Loucy (cell line): ENCODE measurements at regions not wholly inside any gene's neighbourhood (a gene's known extent, or its start where the extent isn't known, plus 50 kb on each side); places are given as distances from the start of the nearest gene placed in this dataset.

ENCODE experiments used
- H2AFZ ChIP-seq: fragments of 200-600 bp; sonication (generic); 2 replicates; pipeline ENCODE4 v1.6.0; 2016; ENCODE audit warnings: antibody characterized with exemption, mild to moderate bottlenecking, low read length, moderate library complexity
- H3F3A ChIP-seq: fragments of 200-600 bp; 2 replicates; pipeline ENCODE4 v1.6.0; 2016; ENCODE audit warnings: antibody characterized with exemption, low read depth, mild to moderate bottlenecking
- H3K27me3 ChIP-seq: fragments of 200-600 bp; sonication (generic); 2 replicates; pipeline ENCODE4 v1.6.1; 2014; ENCODE audit warnings: low read length, mild to moderate bottlenecking; ENCODE audit not compliant: insufficient read depth, poor library complexity, severe bottlenecking
- H3K36me3 ChIP-seq: fragments of 200-600 bp; sonication (generic); 2 replicates; pipeline ENCODE4 v1.6.1; 2016; ENCODE audit warnings: low read length; ENCODE audit not compliant: insufficient read depth
- H3K4me1 ChIP-seq: fragments of 200-600 bp; sonication (generic); 2 replicates; pipeline ENCODE4 v1.5.1; 2014; ENCODE audit warnings: low read length, mild to moderate bottlenecking; ENCODE audit not compliant: insufficient read depth, poor library complexity, severe bottlenecking
- H3K4me2 ChIP-seq: fragments of 200-600 bp; sonication (generic); 2 replicates; pipeline ENCODE4 v1.6.0; 2014; ENCODE audit warnings: antibody characterized with exemption, low read length, low read depth, mild to moderate bottlenecking; ENCODE audit not compliant: poor library complexity, severe bottlenecking
- H3K4me3 ChIP-seq: fragments of 200-600 bp; sonication (generic); 2 replicates; pipeline ENCODE4 v1.5.1; 2014; ENCODE audit warnings: low read length, mild to moderate bottlenecking, mixed read lengths; ENCODE audit not compliant: poor library complexity, severe bottlenecking
- H3K79me2 ChIP-seq: fragments of 200-600 bp; sonication (generic); 2 replicates; pipeline ENCODE4 v1.6.1; 2014; ENCODE audit warnings: low read length; ENCODE audit not compliant: insufficient read depth
- H3K9ac ChIP-seq: fragments of 200-600 bp; sonication (generic); 2 replicates; pipeline ENCODE4 v1.6.0; 2014; ENCODE audit warnings: mild to moderate bottlenecking, low read depth, low read length, moderate library complexity; ENCODE audit not compliant: poor library complexity, severe bottlenecking
- H3K9me2 ChIP-seq: fragments of 200-600 bp; sonication (generic); replicated peaks from 2 replicates; pipeline ENCODE4 v1.6.1; 2016; ENCODE audit warnings: low read depth, low read length, mixed read lengths
- H3K9me3 ChIP-seq: fragments of 200-600 bp; sonication (generic); 2 replicates; pipeline ENCODE4 v1.6.1; 2014; ENCODE audit warnings: mild to moderate bottlenecking, antibody characterized with exemption, low read length, low read depth; ENCODE audit not compliant: insufficient read depth
- H4K20me1 ChIP-seq: fragments of 200-600 bp; sonication (generic); 2 replicates; pipeline ENCODE4 v1.6.0; 2014; ENCODE audit warnings: antibody characterized with exemption, low read length, mild to moderate bottlenecking; ENCODE audit not compliant: insufficient read depth, poor library complexity, severe bottlenecking
- CTCF ChIP-seq: fragments of 200-600 bp; sonication (generic); conservative IDR thresholded peaks from 2 replicates; pipeline ENCODE4 v1.5.1; 2014; ENCODE audit warnings: mild to moderate bottlenecking, antibody characterized with exemption, low read length
- EZH2phosphoT487 ChIP-seq: fragments of 200-600 bp; IDR thresholded peaks from 2 replicates; pipeline ENCODE4 v1.6.1; 2018; ENCODE audit warnings: antibody characterized with exemption, mild to moderate bottlenecking, moderate library complexity, borderline replicate concordance

DNA sequence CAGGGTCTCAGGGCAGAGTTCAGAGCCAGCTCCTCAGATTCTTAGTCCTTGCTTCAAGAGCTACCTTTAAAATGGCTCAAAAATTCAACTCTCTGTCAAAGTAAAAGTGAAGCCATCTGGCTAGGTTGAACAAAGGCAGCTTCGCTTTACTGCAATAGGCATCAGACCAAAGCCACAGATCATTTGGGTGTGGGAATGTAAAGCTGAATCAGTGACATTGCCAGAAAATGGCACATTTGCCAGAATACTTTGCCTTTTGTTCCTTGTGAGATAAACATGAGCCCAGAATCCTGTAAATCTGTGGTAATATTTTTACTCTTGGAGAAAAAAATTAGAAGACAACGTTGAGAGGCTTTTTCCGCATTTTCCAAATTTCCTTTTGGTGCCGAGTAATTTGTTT lies 210.5 kb downstream of the PALM2AKAP2 start:
- Histone ChIP-seq H3K9me3 (no peaks in the 10 kb centered on the region; the same call in 1 of the 2 replicates), H2AFZ (no peak overlapping the region), H3K9ac (no peak overlapping the region), H3K79me2 (no peaks in the 10 kb centered on the region), H3K27me3 (no peaks in the 10 kb centered on the region), H3K36me3 (no peaks in the 10 kb centered on the region), H3K4me2 (no peak overlapping the region), H3K9me2 (no peaks in the 10 kb centered on the region), H3K4me1 (no peaks in the 10 kb centered on the region), H4K20me1 (no peaks in the 10 kb centered on the region), H3F3A (no peaks in the 10 kb centered on the region), H3K4me3 (no peak overlapping the region)
- TF ChIP-seq EZH2phosphoT487, result no peak
- TF ChIP-seq CTCF, result no peak

- no peaks in the 10 kb centered on the region for H4K20me1 ChIP-seq
- no peaks in the 10 kb centered on the region for H3K79me2 ChIP-seq
- no peak overlapping the region for H3K9ac ChIP-seq
- no peak overlapping the region for H2AFZ ChIP-seq
- H3F3A ChIP-seq, result no peaks in the 10 kb centered on the region
- H3K36me3 ChIP-seq, result no peaks in the 10 kb centered on the region
- H3K27me3 ChIP-seq, result no peaks in the 10 kb centered on the region
- H3K9me3 ChIP-seq, result no peaks in the 10 kb centered on the region; the same call in 1 of the 2 replicates
- no peak overlapping the region for H3K4me2 ChIP-seq
- TF ChIP-seq CTCF, result no peak
- no peak for TF ChIP-seq EZH2phosphoT487
- no peaks in the 10 kb centered on the region for H3K9me2 ChIP-seq
- H3K4me1 ChIP-seq, result no peaks in the 10 kb centered on the region
- H3K4me3 ChIP-seq, result no peak overlapping the region
Observed at GRCh38 chr9:109992293-109992692, 212.3 kb downstream of the PALM2AKAP2 start.

DNA sequence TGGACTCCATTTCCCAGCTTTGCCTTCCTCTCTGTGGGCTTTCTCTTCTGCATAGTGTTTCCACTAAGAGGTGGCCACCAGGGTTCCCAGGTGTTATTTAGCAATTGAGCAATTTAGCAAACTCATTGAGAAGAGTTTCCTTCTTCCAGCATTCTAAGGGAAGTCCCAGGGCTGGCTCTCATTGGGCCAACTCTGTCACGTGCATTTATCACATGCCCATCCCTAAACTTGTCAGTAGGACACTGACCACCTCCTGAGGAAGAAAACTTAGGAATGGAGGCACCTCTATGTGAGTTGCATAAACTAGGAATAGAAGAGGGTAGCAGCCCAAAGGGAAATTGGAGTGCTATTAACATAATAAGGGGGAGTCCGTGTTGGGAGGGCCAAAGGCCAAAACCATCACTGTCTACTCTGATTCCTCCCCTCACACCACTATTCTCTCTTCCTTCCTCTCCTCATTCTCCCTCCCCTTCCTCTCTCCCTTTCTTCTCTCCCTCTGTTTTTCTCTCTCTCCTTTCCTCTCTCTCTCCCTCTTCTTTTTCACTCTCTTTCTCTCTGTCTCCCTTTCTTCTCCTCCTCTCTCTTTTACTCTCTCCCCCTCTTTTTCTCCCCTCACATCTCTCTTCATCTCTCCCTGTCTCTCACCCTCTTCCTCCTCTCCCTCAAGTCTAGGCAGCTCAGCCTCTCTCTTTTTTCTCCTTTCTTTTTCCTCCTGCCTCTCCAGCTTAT lies 213.4 kb downstream of the PALM2AKAP2 start:
- no peaks in the 10 kb centered on the region for H3K4me1 ChIP-seq
- no peaks in the 10 kb centered on the region for H3K27me3 ChIP-seq
- no peaks in the 10 kb centered on the region for H4K20me1 ChIP-seq
- no peaks in the 10 kb centered on the region for H3K36me3 ChIP-seq
- no peak overlapping the region for H3K9ac ChIP-seq
- no peaks in the 10 kb centered on the region; the same call in 1 of the 2 replicates for H3K9me3 ChIP-seq
- no peak overlapping the region for H3K4me2 ChIP-seq
- H2AFZ ChIP-seq, result no peak overlapping the region
- no peaks in the 10 kb centered on the region for H3K9me2 ChIP-seq
- H3K79me2 ChIP-seq, result no peaks in the 10 kb centered on the region
- TF ChIP-seq EZH2phosphoT487, result no peak
- TF ChIP-seq CTCF, result no peak
- H3K4me3 ChIP-seq, result no peak overlapping the region
- no peaks in the 10 kb centered on the region for H3F3A ChIP-seq
